A673 (cell line): ENCODE measurements at regions not wholly inside any gene's neighbourhood (a gene's known extent, or its start where the extent isn't known, plus 50 kb on each side); places are given as distances from the start of the nearest gene placed in this dataset.

ENCODE experiments used
- BruUV-seq: library from RNA; stranded (reverse); fragments of 400-500 nt; replicated peaks from 2 replicates; lab custom pipeline; 2021; lab: Mats Ljungman, UMichigan
- CTCF ChIA-PET: fragments of 300-600 bp; sonication (Branson Sonifier 250); formaldehyde crosslinking; loops from one replicate; lab custom pipeline; 2022; ENCODE audit warnings: antibody characterized with exemption; lab: Charles Lee
- POLR2A ChIA-PET: fragments of 300-600 bp; sonication (Branson Sonifier 250); formaldehyde crosslinking; loops from one replicate; lab custom pipeline; 2022; ENCODE audit warnings: antibody characterized with exemption; ENCODE audit not compliant: low non-redundant PET; lab: Charles Lee
- DNase-seq: peaks from one replicate; pipeline ENCODE4 v3.0.0-alpha.2; 2015; ENCODE audit warnings: low spot score
- H3K27ac ChIP-seq: fragments of 200-600 bp; sonication (generic); 2 replicates; pipeline ENCODE4 v1.5.1; 2016; ENCODE audit warnings: mixed run types, low read depth, mild to moderate bottlenecking, mixed read lengths, antibody characterized with exemption, low read length; ENCODE audit not compliant: poor library complexity, severe bottlenecking
- H3K27me3 ChIP-seq: fragments of 200-600 bp; sonication (generic); replicated peaks from 2 replicates; pipeline ENCODE4 v1.6.1; 2017; ENCODE audit warnings: mixed run types, low read depth, mild to moderate bottlenecking, mixed read lengths, antibody characterized with exemption, low read length; ENCODE audit not compliant: insufficient read depth, poor library complexity
- H3K36me3 ChIP-seq: fragments of 200-600 bp; sonication (generic); 2 replicates; pipeline ENCODE4 v1.6.1; 2016; ENCODE audit warnings: mixed run types, mild to moderate bottlenecking, mixed read lengths, antibody characterized with exemption, low read length; ENCODE audit not compliant: insufficient read depth, poor library complexity, severe bottlenecking
- H3K4me1 ChIP-seq: fragments of 200-600 bp; sonication (generic); 2 replicates; pipeline ENCODE4 v1.6.1; 2017; ENCODE audit warnings: mixed run types, mild to moderate bottlenecking, mixed read lengths, antibody characterized with exemption, low read length; ENCODE audit not compliant: insufficient read depth, poor library complexity, severe bottlenecking
- H3K4me3 ChIP-seq: fragments of 200-600 bp; sonication (generic); 2 replicates; pipeline ENCODE4 v1.5.1; 2016; ENCODE audit warnings: low read depth, mixed run types, mild to moderate bottlenecking, mixed read lengths, low read length; ENCODE audit not compliant: poor library complexity, severe bottlenecking
- H3K9me3 ChIP-seq: fragments of 200-600 bp; sonication (generic); 2 replicates; pipeline ENCODE4 v1.6.1; 2016; ENCODE audit warnings: mixed run types, low read depth, mild to moderate bottlenecking, mixed read lengths, antibody characterized with exemption, low read length; ENCODE audit not compliant: poor library complexity, severe bottlenecking
- CTCF ChIP-seq: fragments of 300-800, 200-600 bp; sonication (generic); conservative IDR thresholded peaks from 2 replicates; pipeline ENCODE4 v1.5.1; 2017; ENCODE audit warnings: low read depth, mild to moderate bottlenecking, antibody characterized with exemption, low read length, moderate library complexity, mixed read lengths
- EZH2 ChIP-seq: fragments of 200-600 bp; sonication (generic); IDR thresholded peaks from 2 replicates; pipeline ENCODE4 v1.6.1; 2017; ENCODE audit warnings: borderline replicate concordance, low read depth, mild to moderate bottlenecking, mixed read lengths, antibody characterized with exemption, low read length; ENCODE audit not compliant: poor library complexity, severe bottlenecking
- intact Hi-C: fragments of 100-400 bp; cut with micrococcal nuclease; formaldehyde crosslinking; loops from one replicate; pipeline ENCODE4 v1.10.0; 2022; ENCODE audit not compliant: unreplicated experiment

DNA sequence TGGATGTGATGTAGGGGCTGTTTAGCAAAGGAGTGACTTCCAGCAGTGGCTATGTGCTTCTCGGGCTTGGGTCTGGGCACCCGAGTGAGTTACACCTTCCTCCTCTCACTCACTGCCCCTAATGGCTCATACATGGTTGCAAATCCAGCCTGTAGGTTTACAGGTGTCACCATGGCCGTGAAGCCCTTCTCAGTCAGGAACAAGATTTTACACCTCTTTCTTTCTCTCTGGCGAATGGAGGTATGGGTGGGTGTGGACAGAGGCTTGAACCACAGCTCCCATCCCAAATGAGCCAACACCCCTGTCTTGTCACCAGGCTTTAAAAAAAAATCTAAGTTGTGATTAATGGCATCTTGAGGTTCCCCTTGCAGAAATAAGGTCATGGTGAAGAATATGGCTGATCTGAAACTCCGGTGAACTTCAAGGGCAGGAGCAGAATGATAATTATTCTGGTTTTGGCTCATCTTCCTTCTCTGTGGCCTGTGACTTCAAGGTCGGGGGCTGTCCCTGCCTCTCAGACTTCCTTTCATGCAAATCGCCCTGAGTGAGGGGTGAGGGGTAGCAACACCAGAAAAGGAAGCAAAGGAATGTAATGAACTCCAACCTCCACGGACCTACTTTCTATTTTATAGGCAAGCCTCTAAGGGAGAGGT, 331.2 kb downstream of the MAF start:
- no TSS peak for BruUV-seq

GRCh38 chr16:79267781-79268180, 332.8 kb downstream of the MAF start:
- H3K4me1 ChIP-seq = no peaks in the 10 kb centered on the region
- intact Hi-C loops = no loop called here
- H3K27me3 ChIP-seq = peaks cover 3% of the 10 kb centered on the region
- ChIA-PET CTCF (no interaction called here), POLR2A (no interaction called here)
- BruUV-seq = no TSS peak
- no peak overlapping the region for H3K27ac ChIP-seq
- no peak overlapping the region for H3K4me3 ChIP-seq
- no peak for DNase-seq
- TF ChIP-seq EZH2 (no peak), CTCF (no peak)
- no peaks in the 10 kb centered on the region for H3K36me3 ChIP-seq
- no peaks in the 10 kb centered on the region for H3K9me3 ChIP-seq

More for the DNA sequence above, 331.2 kb downstream of the MAF start:
- no peaks in the 10 kb centered on the region for H3K4me1 ChIP-seq
- peaks cover 3% of the 10 kb centered on the region for H3K27me3 ChIP-seq
- TF ChIP-seq CTCF = no peak
- TF ChIP-seq EZH2 = no peak
- intact Hi-C loops = no loop called here
- POLR2A ChIA-PET = no interaction called here
- no peak for DNase-seq
- CTCF ChIA-PET = no interaction called here
- H3K36me3 ChIP-seq = no peaks in the 10 kb centered on the region
- no peak overlapping the region for H3K27ac ChIP-seq
- H3K9me3 ChIP-seq = no peaks in the 10 kb centered on the region
- no peak overlapping the region for H3K4me3 ChIP-seq

DNA sequence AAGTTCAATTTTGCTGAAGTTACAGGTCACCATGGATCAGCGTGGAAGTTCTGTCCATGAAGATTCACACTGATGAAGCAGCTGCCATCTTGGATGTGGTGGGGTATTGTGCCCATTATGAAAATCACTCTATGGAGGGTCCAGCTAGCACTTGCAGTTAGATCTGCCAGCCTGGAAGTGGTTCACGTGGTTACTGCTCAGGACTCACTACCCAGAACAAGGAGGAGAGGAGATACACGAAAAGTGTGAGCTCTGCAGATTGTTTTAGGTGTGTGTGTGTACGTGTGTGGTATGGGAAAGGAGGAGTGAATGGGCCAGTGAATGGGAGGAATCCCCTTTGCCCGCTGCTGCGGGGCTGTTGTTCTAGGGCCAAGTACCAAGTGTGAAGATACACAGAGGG, 333.4 kb downstream of the MAF start:
- Histone ChIP-seq H3K4me3 (no peak overlapping the region), H3K27me3 (peaks cover 3% of the 10 kb centered on the region), H3K9me3 (no peaks in the 10 kb centered on the region), H3K27ac (no peak overlapping the region), H3K4me1 (no peaks in the 10 kb centered on the region), H3K36me3 (no peaks in the 10 kb centered on the region)
- ChIA-PET POLR2A (no interaction called here), CTCF (no interaction called here)
- intact Hi-C loops = no loop called here
- BruUV-seq = no TSS peak
- no peak for DNase-seq
- TF ChIP-seq EZH2 (no peak), CTCF (no peak)
